Cardiac fibroblast (primary cell): ENCODE measurements at regions not wholly inside any gene's neighbourhood (a gene's known extent, or its start where the extent isn't known, plus 50 kb on each side); places are given as distances from the start of the nearest gene placed in this dataset.

ENCODE experiments used
- DNase-seq, 2 donors: peaks; one replicate each; pipeline versions ENCODE4 v3.0.0 to v3.0.0-alpha.2; 2010; ENCODE audit warnings: low read depth in 2 of 2
- H3K4me3 ChIP-seq, 2 donors: replicated peaks in 1 of 2; 1 replicate in 1 of 2; 2 replicates in 1 of 2; pipeline ENCODE4 v1.5.1; 2011; ENCODE audit warnings: low read depth in 2 of 2, low read length in 2 of 2, mild to moderate bottlenecking in 2 of 2, moderate library complexity in 1 of 2
- TF ChIP-seq, protein P1 (sequence below): IDR thresholded peaks from one replicate; pipeline ENCODE4 v1.5.1; 2011; ENCODE audit warnings: low read depth, mild to moderate bottlenecking, low read length, inconsistent platforms

DNA sequence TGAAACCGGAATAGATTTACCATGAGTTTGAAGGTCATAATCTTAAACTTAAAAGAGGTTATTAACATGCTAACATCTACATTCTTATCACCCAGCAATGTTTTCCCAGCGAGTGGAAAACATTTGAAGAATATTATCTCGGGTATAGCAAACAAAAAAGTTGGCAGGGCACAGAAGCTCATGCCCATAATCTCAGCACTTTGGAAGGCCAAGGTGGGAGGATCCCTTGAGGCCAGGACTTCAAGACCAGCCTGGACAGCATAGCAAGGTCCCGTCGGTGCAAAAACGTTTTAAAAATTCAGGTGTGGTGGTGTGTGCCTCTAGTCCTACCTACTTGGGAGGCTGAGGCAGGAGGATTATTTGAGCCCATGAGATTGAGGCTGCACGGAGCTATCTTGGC is 213.5 kb downstream of the MANEA start:
- no peak overlapping the region for H3K4me3 ChIP-seq
- TF ChIP-seq, protein P1, sequence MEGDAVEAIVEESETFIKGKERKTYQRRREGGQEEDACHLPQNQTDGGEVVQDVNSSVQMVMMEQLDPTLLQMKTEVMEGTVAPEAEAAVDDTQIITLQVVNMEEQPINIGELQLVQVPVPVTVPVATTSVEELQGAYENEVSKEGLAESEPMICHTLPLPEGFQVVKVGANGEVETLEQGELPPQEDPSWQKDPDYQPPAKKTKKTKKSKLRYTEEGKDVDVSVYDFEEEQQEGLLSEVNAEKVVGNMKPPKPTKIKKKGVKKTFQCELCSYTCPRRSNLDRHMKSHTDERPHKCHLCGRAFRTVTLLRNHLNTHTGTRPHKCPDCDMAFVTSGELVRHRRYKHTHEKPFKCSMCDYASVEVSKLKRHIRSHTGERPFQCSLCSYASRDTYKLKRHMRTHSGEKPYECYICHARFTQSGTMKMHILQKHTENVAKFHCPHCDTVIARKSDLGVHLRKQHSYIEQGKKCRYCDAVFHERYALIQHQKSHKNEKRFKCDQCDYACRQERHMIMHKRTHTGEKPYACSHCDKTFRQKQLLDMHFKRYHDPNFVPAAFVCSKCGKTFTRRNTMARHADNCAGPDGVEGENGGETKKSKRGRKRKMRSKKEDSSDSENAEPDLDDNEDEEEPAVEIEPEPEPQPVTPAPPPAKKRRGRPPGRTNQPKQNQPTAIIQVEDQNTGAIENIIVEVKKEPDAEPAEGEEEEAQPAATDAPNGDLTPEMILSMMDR, result no peak
- DNase-seq, result no peak

DNA sequence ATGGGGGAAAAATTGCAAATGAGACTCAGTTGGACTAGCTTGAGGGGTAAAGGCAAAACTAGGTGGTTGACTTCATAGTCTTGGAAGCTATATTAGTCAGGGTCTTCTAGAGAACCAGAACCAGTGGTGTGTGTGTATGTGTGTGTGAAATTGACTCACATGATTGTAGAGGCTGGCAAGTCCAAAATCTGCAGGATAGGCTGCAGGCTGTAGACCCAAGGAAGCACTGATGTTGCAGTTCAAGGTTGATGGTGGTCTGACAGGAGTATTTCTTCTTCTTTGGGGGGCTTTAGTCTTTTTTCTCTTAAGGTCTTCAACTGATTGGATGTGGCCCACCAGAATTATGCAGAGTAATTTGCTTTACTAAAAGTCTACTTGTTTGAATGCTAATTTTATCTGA is 217.4 kb downstream of the MANEA start:
- TF ChIP-seq, protein P1, result no peak
- H3K4me3 ChIP-seq, result no peak overlapping the region
- no peak for DNase-seq

DNA sequence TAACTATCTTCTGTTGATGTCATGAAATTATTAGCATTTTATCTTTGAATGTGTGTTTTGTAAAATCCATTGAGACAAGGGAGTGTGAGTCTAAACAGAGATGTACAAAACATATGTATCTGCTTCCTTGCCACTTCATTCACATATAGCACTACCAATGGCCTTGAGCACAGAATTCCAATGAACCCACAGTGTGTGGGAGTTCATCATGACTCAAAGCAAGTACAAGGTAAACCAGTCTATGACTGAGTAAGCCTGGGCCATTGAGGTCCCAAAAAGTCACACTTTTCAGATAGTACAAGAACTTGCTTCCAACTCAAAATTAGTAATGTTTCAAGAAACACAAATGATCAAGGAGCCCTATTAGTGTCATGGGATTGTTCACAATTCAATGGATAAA is 218.6 kb downstream of the MANEA start:
- H3K4me3 ChIP-seq, result no peak overlapping the region
- no peak for DNase-seq
- TF ChIP-seq, protein P1, result no peak

DNA sequence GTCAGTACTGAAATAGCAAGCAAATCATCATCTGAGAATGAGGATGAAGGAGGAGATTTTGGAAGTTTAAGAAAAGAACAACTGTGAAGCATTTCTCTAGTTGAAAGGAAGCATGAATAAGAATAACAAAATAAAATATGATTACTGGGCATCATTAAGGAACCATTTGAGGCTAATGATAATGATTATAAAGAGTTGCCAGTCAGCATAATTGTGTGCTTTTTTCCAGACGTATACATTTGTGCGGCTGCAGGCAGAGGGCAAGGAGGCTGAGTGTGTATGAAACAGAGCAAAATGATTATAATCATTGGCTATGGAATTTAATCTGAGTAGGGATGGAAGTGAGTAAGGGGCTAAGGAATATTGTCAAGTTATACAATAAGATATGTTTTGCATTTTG is 218.7 kb upstream of the FUT9 start:
- H3K4me3 ChIP-seq, result no peak overlapping the region
- TF ChIP-seq, protein P1, result no peak
- no peak for DNase-seq

DNA sequence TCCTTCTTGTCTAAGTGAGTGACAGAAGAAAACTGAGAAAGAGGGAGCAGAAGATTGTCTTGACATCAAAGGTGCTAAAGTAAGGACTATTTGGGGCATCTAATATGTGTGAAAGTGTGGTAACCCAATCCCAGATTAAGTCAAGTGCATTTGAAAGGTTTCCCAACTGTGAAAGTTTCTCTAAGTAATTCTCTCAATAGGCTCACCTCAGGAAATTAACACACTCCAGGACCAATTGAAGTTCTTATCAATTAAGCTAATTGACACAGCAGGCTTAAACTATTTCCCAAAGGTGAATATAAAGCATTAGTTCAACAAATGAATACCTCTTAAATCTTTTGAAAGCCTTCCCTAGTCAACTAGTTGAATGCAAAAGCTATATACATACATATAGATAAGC is 212.8 kb upstream of the FUT9 start:
- H3K4me3 ChIP-seq, result no peak overlapping the region
- TF ChIP-seq, protein P1, result no peak
- no peak for DNase-seq

DNA sequence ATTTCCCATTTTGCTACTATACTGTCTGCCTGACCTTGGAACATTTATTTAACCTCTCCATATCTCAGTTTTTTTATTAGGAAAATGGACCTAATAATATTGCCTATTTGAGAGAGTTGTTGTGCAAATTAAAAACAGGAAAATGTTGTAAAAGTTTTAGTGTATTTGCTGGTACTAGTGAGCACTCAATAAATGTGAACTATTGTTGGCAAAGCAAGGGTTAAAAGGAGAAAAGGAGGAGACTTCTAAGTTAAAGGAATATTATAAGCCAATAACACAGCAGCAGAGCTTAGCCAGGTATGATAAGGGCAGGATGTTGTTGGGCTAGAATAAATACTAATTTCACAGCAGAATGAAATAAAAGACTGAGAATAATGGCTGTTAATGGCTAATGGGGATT is 211.9 kb upstream of the FUT9 start:
- no peak for DNase-seq
- no peak overlapping the region for H3K4me3 ChIP-seq
- TF ChIP-seq, protein P1, result no peak

DNA sequence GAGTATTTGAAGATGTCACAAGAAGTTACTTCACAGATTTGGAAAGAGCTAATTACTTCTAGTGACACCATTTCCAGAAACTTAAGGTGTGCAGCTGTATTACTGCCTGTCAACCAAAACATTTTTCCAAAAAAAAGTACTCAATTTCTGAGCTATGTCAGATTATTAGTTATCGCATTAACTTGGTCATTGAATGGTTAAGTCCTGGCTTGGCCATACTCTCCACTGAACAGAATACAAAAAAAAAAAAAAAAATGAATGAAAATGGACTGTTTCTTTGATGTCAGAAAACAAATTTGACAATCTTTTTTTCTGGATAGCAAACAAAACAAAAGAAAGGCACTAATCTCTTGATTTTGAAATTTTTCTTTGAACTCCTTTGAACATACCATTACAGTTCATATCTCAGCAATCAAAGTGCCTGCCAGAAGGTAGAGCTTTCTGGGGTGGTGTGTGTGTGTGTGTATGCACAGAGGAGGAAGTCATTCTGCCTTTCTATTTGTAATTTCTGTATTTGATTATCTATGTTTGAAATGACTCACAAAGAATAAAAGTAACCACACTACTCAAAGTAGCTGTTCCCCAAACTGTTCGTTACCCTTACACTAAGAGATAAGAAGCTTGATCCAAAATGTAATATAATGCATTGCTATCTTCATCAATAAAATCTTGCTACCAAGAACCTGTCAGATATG is 210.8 kb upstream of the FUT9 start:
- TF ChIP-seq, protein P1, result no peak
- no peak overlapping the region for H3K4me3 ChIP-seq
- DNase-seq, result no peak
